Prostate gland (tissue), 2 donors: ENCODE measurements at regions not wholly inside any gene's neighbourhood (a gene's known extent, or its start where the extent isn't known, plus 50 kb on each side); places are given as distances from the start of the nearest gene placed in this dataset.
"Not testable (repeated sequence)": the region's sequence is repeated elsewhere in the genome, so short reads cannot be mapped to it uniquely, and the experiment has no call there.

Experiments
- CTCF ChIP-seq, 4 experiments: fragments of 200-600 bp in 2 of 4; fragments of 450-650 bp in 2 of 4; sonication (generic) in 2 of 4; IDR thresholded peaks; 1 replicate in 3 of 4; 2 replicates in 1 of 4; pipeline ENCODE4 v1.5.1; 2016 to 2019; ENCODE audit warnings: antibody characterized with exemption in 4 of 4, mild to moderate bottlenecking in 2 of 4, moderate library complexity in 2 of 4
- POLR2A ChIP-seq: fragments of 450-650 bp; IDR thresholded peaks from one replicate; pipeline ENCODE4 v1.6.1; 2016; ENCODE audit warnings: antibody characterized with exemption, mild to moderate bottlenecking

- TF ChIP-seq CTCF (IDR thresholded peaks at IDR 0.05); POLR2A: not testable (repeated sequence)
Observed at GRCh38 chr16:29348748-29349147, 57.8 kb downstream of the NPIPB11 start.
